ENCODE measurements at regions not wholly inside any gene's neighbourhood (a gene's known extent, or its start where the extent isn't known, plus 50 kb on each side); places are given as distances from the start of the nearest gene placed in this dataset.
"Not testable (repeated sequence)": the region's sequence is repeated elsewhere in the genome, so short reads cannot be mapped to it uniquely, and the experiment has no call there.

DNA sequence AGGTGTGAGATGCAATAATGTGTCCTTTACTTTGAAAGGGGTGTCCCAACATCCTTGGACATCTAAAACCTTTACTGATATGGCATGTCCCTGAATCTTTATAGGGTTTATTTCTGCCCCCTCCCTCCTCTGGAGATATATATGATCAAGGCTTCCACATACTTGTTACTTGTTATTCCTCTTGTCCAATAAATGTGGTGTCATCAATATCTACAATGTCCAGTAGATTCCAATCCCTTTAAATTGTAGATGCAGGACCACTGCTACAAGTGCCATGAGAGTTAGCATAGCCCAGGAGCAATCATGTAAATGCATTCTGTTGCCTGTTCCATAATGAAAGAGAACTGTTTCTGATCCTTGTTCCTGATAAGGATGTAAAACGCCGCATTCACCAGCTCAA is 479.7 kb upstream of the MEIS1 start:
- no peak for DNase-seq

DNA sequence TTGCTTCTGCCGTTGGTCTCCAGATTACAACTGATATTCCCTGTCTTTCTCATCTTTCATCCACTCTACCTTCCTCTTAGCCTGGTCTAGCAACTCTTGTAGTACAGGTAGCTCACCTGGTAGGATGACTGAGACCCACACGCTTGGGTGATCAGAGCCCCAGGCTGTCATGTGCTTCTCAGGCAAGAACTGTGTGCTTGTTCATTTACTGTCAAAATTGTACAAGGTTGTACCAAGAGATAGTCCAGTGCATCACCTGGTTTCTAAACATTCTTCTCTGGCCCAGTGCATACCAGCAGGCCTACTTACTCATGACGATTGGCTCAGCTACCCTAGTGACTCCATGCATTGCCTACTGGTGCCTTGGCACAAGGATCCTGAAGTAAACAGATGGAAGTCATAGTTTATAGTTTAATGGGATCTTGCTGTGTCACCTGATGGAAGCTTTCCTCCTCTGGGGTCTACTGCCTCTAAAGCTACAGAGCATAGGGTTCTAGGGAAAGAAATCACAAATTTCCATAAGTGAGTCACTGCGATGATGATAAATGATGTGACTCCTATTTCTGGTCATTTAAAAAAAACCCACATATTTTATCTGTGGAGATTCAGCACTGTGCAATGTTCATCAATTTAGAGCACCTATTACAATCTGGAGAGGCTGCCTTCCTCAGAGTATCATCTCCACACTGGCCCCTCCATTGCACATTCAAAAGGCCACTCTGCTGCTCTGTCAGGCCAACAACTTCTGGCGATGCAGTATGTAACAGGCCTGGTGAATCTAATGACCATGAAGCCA is 481.8 kb upstream of the MEIS1 start:
- DNase-seq: no peak

DNA sequence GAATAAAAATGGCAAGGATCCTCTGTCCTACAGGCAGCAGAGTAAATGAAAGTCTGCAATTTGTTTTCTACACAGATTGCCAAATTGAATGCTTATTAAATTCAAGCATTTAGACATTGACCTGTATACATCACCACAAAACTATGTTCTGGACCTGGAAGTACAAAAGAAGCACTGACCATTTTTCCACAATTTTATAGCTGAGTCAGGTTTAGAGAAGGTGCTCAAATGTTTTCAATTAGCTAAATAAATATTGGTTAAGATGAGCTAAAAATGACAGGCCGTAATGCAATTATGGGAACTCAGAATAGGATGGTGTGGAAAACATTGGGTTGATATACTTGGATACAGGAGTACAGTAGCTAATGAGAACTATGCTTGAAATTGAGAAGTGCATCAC is 490.7 kb upstream of the MEIS1 start:
- no peak for DNase-seq

DNA sequence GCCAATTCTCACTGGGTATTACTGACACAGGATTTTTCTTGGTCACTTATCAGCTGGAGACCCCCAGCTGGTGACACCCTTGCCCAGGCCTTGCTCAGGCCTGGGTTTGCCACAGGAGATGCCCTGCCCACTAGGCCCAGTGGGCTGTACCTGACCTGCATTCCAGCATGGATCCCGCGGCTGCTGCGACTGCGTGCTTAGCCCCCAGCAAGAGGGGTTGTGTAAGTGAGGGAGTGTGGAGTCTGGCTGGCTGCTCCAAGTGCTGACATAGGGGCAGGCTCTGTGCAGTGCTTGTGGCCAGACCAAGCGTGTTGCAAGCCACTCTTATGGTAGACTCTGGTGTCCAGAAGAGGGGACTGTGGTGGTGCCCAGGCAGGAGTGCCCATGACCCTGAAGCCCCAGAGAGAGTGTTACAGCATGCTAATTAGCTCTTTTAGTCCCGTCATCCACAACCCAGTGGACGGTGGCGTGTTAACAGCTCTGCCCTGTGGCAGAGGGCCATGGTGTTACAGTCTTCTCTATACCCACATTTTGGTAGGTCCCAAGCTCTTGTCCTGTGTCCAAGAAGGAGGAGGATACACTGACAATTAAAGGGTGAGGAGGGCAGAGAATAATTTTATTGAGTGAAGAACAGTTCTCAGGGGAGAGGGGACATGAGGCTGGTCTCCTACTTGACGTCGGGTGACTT is 491.7 kb upstream of the MEIS1 start:
- DNase-seq: no peak

DNA sequence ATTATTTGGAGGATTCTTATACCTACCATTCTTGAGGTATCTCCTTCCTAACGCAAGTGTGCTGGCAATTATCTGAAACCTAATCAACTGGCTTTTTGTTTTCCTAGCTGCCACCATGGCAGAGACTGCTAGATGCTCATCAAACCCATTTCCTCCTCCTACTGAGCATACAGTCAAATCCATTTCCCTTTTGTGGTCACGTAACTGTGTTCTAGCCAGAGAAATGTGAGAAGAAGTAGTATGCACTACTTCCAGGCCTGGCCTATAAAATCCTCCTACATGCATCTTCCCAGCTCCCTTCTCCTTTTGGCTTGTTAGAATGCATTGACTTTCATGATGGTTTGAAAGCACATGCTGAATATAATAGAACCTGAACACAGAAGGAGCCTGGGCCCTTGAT is 494.1 kb upstream of the MEIS1 start:
- DNase-seq: no peak

DNA sequence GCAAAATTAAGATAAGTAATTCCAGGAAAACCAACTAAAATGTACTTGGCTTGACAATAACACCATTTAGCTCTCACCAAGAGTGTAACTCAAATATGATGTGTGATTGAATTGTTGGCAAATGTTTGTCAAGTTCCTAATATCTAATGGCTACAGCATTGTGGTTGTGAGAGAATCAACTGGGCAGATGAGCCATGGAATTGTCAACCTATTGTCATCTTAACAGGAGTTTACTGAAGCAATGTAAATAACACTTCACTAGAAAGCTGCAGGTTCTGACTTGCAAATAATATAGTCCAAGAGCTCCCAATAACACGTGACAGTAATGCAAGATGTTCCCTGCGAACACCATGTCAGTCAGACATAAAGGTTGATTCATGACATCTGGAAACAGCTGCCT is 495.2 kb upstream of the MEIS1 start:
- DNase-seq: no peak

DNA sequence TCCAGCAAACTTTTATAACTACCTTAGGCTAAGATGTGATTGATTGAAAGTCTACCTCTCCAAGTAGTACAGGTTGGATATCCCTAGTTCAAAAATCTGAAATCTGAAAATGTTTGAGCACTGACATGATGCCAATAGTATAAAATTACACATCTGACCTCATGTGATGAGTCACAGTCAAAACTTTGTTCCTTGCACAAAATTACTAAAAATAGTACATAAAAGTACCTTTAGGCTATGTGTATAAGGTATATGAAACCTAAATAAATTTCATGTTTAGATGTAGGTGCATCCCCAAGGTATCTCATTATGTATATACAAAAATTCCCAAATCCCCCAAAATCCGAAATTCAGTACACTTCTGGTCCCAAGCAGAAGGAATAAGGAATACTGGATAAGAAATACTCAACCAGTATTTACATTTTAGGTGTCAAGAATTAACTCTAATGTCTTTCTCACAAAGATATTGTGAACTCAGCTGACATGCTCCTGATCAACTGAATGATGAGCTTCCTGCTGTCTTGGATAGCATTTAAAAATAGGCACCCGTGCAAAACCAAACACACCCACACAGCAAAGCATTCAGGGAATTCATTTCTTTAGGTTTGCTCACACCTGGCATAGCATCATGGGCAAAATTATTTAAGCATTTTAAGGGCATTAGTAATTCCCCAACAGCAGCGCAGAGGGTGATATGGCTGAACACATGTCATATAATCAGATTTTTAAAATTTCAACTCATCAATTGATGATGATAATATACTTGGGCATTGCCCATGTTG is 497.4 kb upstream of the MEIS1 start:
- no peak for DNase-seq

DNA sequence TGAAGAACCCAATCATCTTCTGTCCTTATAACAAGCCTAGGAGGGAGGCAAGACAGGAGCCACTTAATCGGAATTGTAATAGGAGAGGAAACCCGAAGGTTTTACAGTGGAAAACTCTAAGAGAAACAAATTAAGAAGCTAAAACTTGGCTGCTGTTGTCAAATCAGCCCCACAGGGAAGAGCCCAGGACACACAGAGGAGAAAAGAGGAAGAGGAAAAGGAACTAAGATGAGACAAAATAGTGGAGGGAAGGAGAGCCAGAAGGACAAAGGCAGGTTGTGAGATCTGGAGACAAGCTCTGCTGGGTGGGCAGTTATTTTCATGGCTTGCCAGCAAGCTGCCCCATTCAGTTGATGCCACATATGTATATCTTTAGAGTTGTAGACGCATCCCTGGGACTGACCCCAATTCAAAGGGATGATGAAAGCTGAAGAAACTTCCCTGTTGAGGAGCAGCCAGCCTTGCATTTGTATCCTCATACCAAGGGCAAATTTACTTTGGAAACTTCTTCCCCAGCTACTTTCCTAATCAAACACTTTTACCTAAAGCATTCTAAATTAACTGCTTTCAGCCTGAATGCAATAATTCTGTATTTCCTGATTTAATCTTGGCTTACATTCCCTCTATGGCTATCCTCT is 499.8 kb upstream of the MEIS1 start:
- DNase-seq: no peak

DNA sequence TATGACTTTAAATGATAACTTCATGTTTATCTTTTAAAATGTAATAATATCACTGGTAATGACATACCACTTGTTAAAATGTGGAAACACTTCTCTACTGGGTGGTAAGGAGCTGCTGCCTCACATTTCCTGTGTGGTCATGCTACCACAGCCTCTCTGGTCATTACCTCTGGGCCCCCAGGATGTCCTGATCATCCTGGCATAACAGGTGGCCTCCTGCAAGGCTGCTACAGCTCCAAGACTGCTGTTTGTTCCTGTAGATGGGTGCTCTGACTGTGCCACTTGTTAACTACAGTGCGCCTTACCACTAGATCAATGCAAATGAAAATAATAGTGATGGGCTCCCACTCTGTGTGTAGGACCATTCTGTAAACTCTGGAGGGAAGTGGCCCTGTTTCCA is 500.2 kb upstream of the SPRED2 start:
- no peak for DNase-seq

DNA sequence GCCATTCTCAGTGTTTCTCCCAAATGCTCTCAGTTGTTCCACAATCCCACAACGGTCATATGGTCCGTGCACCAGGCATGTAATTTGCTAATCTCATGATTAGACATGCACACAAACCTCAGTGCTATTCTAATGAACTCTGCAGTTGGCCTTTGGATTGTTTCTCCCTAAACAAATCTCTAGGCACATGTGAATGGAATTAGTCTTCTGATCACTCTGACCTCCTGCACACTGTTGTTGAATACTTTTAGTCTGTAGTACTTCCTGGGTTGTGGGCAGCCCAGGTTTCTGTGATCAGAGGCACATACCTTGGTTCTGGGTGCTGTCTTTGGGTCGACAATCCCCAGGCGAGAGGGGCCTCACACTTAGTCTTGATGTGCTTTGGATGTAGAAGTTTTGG is 498.7 kb upstream of the SPRED2 start:
- DNase-seq: peak; percentile 10

DNA sequence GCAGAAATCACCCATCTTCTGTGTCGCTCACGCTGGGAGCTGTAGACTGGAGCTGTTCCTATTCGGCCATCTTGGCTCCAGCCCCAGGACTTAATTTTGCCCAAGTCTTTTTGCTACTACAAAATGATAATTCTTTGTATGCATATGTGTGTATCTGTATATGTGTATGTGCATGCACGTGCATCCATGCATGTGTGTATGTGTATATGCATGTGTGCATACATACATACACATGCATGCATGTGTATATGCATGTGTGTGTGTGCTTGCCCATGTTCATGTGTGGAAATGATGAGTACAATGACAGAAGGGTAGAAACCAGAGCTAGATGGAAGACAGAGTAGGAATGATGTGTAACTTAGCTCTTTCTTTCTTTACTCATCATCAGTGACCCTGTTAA is 497.9 kb upstream of the SPRED2 start:
- DNase-seq: no peak

DNA sequence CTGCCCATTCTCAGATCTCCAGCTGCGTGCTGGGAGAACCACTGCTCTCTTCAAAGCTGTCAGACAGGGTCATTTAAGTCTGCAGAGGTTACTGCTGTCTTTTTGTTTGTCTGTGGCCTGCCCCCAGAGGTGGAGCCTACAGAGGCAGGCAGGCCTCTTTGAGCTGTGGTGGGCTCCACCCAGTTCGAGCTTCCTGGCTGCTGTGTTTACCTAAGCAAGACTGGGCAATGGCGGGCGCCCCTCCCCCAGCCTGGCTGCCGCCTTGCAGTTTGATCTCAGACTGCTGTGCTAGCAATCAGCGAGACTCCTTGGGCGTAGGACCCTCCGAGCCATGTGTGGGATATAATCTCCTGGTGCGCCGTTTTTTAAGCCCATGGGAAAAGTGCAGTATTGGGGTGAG is 497.3 kb upstream of the SPRED2 start:
- DNase-seq: not testable (repeated sequence)

DNA sequence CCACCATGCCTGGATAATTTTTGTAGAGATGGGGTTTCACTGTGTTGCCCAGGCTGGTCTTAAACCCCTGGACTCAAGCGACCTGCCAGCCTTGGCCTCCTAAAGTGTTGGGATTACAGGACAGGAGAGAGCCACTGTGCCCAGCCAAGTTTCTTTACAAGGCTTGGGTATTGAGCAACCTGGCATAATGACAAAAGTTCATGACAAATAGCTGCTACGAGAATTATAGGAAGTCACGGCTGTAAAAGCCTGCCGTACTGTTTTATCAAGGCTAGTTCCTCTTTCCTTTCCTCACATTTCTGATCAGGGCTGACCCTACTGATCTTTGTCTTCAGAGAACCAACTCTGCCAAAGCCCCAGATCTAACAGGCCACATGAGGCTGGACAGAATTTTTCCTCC is 490.4 kb upstream of the SPRED2 start:
- DNase-seq: peak; percentile 24

DNA sequence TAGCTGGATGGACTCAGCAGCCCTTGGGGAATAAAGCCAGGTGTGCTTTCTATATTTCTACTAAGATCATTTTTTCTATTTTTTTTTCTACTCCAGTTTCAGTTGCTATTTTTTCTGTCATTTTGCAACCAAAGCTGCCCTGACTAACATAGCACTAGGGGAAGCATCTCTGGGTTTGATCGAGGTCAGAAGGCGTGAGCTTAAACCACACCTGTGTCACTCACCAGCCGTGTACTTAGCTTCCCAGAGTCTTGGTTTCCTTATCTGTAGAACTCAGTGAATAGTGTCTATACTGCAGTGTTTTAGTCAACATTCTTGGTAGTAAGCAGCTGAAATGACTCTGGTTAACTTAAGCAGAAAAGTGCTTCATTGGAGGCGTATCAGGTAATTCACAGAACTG is 489.6 kb upstream of the SPRED2 start:
- DNase-seq: no peak

DNA sequence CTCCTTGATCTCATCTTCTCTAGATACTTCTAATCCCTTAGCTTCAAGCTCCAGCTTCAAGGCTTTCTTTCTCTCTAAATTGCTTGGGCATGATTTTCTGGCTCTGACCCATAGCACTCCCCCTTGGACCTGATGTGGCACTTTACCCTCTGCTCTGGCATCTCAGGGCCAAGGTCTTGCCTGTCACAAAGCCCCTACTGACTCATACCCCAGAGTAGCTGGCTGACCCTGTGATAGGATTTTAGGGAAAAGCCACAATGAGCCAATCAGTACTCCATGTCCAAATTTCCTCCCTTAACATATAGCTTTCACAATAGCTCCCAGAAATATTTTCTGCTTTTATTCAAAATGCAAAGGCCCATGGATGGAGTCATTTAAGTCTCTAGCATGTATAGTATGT is 488.7 kb upstream of the SPRED2 start:
- DNase-seq: no peak

DNA sequence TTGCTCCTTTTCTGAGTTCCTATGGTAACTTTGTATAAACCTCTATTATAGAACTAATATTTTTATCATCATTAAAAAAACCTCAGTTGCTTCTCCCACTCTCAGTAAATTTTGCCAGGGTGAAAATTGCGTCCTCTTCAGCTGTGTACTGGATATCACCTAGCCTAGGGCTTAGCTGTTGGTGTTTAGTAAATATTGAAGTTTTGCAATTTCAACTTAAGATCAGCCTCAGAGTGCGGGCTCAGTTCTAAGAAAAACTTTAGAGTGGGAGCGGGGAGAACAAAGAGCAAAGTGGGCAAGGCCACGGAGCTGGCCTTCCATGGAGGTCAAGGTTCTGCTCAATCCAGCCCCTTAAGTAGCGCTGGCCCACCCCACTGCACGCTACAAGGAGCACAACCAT is 488.3 kb upstream of the SPRED2 start:
- no peak for DNase-seq

DNA sequence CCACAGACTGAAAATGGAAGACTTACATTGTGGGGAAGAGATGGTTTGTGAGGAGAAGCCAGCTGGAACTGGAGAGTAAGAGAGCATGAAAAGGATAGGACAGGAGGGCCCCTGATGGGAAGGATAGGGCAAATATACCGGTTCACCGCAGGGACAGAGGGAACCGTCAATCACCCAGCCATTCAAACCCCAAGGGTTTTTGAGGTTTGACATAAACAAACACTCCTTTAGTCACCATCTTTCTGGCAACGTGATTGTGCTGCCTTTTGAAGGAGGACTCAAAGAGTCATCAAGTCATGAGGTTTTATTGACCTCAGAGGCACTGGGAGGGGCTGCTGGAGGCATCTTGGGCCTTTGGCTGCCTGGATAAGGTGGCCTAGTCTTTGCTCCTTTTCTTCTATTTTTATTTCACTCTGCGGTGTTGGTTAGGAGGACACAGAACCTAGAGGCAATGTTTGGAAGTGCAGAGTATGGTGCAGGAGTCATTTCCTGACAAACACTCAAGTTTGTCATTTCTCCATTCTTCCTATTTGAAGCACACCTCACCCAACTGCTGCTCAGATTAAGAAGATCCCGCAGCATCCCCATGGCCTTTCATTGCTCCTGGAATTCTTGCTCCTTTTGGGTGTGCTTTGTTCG is 487.3 kb upstream of the SPRED2 start:
- DNase-seq: no peak

DNA sequence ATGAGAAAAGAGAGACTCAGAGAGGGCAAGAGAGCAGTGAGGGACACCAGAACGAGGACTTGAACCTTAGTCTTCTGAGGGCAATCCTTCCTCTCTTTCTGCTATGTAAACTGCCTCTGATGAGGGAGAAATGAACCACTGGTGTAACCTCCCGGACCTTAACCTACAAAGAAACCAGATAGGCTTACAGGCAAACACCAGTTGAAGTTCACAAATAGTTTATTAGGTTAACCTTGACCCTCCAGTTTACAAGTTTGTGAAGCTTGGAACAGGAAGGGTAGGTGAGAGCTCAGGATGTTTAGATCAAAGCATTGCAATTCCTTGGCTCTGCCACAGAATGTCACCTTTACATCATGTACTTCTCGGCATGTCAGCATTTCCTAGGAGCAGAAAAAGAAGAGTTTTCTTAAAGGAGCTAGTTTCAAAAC is 486.4 kb upstream of the SPRED2 start:
- no peak for DNase-seq

DNA sequence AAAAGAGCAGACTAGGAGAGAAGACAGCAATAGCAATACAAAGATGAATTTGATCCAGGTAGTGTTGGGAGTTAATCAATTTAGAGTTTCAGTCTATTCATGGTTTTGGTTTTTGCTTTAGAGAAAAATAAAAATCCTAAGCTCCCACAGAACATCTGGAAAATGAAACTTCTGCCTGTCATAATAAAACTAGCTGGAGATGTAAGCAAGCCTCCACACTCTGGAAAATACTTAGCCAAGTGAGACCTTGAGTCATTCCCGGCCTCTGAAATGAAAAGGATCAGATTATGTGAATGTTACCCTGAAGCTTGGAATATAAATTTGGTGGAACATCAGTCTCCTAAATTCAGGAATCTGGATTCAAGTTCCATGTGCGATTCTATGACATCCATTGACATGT is 485.6 kb upstream of the SPRED2 start:
- DNase-seq: peak; percentile 37

DNA sequence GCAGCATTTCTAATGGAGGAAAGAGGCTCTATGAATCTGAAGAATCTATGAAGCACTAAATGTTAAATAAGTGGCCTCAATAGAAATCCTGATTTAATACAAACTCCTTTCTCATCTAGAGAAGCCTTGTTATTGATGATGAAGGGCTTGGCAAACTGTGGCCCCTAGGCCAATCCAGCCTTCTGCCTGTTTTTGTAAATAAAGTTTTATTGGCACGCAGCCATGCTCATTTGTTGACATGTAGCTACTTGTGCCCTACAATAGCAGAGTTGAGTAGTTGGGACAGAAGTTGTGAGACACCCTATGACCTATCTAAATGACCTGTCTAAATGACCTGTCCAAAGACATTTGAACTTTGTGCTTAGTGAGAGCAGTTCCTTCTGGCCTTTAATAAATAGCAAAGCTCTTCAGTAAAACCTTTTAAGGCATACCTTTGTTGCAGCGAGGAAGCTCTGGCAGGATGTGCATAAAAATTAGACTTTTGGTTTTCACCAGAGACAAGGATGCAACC is 484.4 kb upstream of the SPRED2 start:
- no peak for DNase-seq

DNA sequence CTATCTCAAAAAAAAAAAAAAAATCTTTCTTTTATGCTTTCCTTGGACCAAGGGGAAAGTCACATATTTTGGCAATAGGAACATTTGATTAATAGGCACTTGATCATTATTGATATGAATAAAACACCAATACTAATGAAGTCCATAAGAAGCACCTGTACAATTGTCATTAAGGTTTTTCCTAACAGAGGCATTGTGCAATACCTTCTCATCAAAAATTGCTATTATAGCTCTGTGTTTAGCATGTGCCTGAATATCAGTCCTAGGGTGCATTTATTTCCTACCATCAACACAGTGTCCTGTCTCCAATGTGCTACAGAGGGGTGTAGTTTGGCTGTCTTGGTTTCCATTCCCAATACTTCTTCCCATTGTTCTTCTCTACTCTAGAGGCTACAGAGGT is 483.8 kb upstream of the SPRED2 start:
- DNase-seq: no peak

DNA sequence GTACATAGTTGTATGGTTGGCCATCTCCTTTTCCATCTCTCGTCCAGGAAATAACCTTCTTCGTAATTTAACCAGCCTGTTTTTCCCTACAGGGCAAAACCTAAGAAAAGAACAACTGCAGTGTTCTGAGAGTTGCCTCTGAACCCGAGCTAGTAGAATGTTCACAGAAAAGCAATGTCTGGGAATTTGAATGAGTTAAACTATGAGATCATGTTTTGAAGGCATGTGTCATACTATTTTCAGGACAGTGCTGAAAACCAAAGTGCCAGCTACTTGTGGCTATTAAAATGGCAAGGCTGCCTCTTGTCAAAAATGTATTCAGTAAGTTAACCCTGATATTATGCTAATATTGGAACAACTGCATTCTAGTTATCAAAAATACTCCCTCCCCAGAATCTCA is 482.9 kb upstream of the SPRED2 start:
- DNase-seq: no peak

Data from muscle of arm (tissue), 1 donor.